ENCODE measurements at regions not wholly inside any gene's neighbourhood (a gene's known extent, or its start where the extent isn't known, plus 50 kb on each side); places are given as distances from the start of the nearest gene placed in this dataset.

GRCh38 chr2:173741759-173742158 is 223.4 kb downstream of the SP3 start (continued):
- TF ChIP-seq, protein P1, sequence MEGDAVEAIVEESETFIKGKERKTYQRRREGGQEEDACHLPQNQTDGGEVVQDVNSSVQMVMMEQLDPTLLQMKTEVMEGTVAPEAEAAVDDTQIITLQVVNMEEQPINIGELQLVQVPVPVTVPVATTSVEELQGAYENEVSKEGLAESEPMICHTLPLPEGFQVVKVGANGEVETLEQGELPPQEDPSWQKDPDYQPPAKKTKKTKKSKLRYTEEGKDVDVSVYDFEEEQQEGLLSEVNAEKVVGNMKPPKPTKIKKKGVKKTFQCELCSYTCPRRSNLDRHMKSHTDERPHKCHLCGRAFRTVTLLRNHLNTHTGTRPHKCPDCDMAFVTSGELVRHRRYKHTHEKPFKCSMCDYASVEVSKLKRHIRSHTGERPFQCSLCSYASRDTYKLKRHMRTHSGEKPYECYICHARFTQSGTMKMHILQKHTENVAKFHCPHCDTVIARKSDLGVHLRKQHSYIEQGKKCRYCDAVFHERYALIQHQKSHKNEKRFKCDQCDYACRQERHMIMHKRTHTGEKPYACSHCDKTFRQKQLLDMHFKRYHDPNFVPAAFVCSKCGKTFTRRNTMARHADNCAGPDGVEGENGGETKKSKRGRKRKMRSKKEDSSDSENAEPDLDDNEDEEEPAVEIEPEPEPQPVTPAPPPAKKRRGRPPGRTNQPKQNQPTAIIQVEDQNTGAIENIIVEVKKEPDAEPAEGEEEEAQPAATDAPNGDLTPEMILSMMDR (IDR thresholded peaks at IDR 0.05; ENCODE audit: control extremely low read depth in 1 of 3, insufficient read depth in 1 of 3, low read depth in 1 of 3, low read length in 3 of 3): no peak
